ENCODE measurements at regions not wholly inside any gene's neighbourhood (a gene's known extent, or its start where the extent isn't known, plus 50 kb on each side); places are given as distances from the start of the nearest gene placed in this dataset.

- no peaks in the 10 kb centered on the region for H3K4me1 ChIP-seq
- WGBS, 2 donors (ENCODE audit: low coverage in 1 of 2), result 77 to 84% methylated on average over 3 of the region's 3 CpGs
- H3K4me3 ChIP-seq, result no peak overlapping the region
- in situ Hi-C loops (cut with MboI; ENCODE audit: low pct_ligation_motif_present in 1 of 4, low pct_unique_long_range_greater_than_20kb in 1 of 4, low sequenced_read_pairs in 3 of 4), result no loop called here
- no peaks in the 10 kb centered on the region for H3K27me3 ChIP-seq
- DNase-seq, result no peak
- intact Hi-C loops (cut with DNase I; ENCODE audit: low total_unique reads), result no loop called here
- TF ChIP-seq CTCF (IDR thresholded peaks at IDR 0.05), result no peak
- H3K9me3 ChIP-seq, result no peaks in the 10 kb centered on the region
- H3K27ac ChIP-seq, result no peak overlapping the region
- no peaks in the 10 kb centered on the region for H3K36me3 ChIP-seq
Measured at GRCh38 chr18:27423581-27423980, 238.5 kb upstream of the CHST9 start.

- Histone ChIP-seq H3K4me1 (no peaks in the 10 kb centered on the region), H3K36me3 (no peaks in the 10 kb centered on the region), H3K9me3 (no peaks in the 10 kb centered on the region), H3K4me3 (no peak overlapping the region), H3K27ac (no peak overlapping the region), H3K27me3 (no peaks in the 10 kb centered on the region)
- in situ Hi-C loops (cut with MboI; ENCODE audit: low pct_ligation_motif_present in 1 of 4, low pct_unique_long_range_greater_than_20kb in 1 of 4, low sequenced_read_pairs in 3 of 4) (no loop called here), intact Hi-C loops (cut with DNase I; ENCODE audit: low total_unique reads) (no loop called here)
- 57 to 87% methylated on average over 1 to 2 of the region's 2 CpGs for WGBS, 2 donors (ENCODE audit: low coverage in 1 of 2)
- no peak for TF ChIP-seq CTCF (IDR thresholded peaks at IDR 0.05)
- no peak for TF ChIP-seq POLR2AphosphoS5 (IDR thresholded peaks at IDR 0.05)
- TF ChIP-seq EP300 (IDR thresholded peaks at IDR 0.05; ENCODE audit: low read depth), result no peak
- no peak for TF ChIP-seq POLR2A (IDR thresholded peaks at IDR 0.05)
- DNase-seq, result no peak
Measured at GRCh38 chr18:27419646-27420045, 234.5 kb upstream of the CHST9 start.

- TF ChIP-seq CTCF (IDR thresholded peaks at IDR 0.05) (no peak), EP300 (IDR thresholded peaks at IDR 0.05; ENCODE audit: low read depth) (no peak), POLR2AphosphoS5 (IDR thresholded peaks at IDR 0.05) (no peak), POLR2A (IDR thresholded peaks at IDR 0.05) (no peak)
- Histone ChIP-seq H3K27ac (no peak overlapping the region), H3K9me3 (no peaks in the 10 kb centered on the region), H3K36me3 (no peaks in the 10 kb centered on the region), H3K4me3 (no peak overlapping the region), H3K4me1 (peaks cover 0 to 4% (median 0%) of the 10 kb centered on the region in 4 donors), H3K27me3 (no peaks in the 10 kb centered on the region)
- intact Hi-C loops (cut with DNase I; ENCODE audit: low total_unique reads), result no loop called here
- WGBS, 2 donors (ENCODE audit: low coverage in 1 of 2), result 44 to 58% methylated on average over 4 of the region's 4 CpGs
- in situ Hi-C loops (cut with MboI; ENCODE audit: low pct_ligation_motif_present in 1 of 4, low pct_unique_long_range_greater_than_20kb in 1 of 4, low sequenced_read_pairs in 3 of 4), result no loop called here
- DNase-seq, result no peak
Measured at GRCh38 chr18:27415495-27415894, 230.4 kb upstream of the CHST9 start.

- no peaks in the 10 kb centered on the region for H3K27me3 ChIP-seq
- H3K4me1 ChIP-seq, result peaks cover 0 to 4% (median 0%) of the 10 kb centered on the region in 4 donors
- no peaks in the 10 kb centered on the region for H3K9me3 ChIP-seq
- no peak overlapping the region for H3K4me3 ChIP-seq
- in situ Hi-C loops (cut with MboI; ENCODE audit: low pct_ligation_motif_present in 1 of 4, low pct_unique_long_range_greater_than_20kb in 1 of 4, low sequenced_read_pairs in 3 of 4) (no loop called here), intact Hi-C loops (cut with DNase I; ENCODE audit: low total_unique reads) (no loop called here)
- H3K27ac ChIP-seq, result no peak overlapping the region
- DNase-seq, result no peak
- TF ChIP-seq EP300 (IDR thresholded peaks at IDR 0.05; ENCODE audit: low read depth) (no peak), POLR2AphosphoS5 (IDR thresholded peaks at IDR 0.05) (no peak), POLR2A (IDR thresholded peaks at IDR 0.05) (no peak), CTCF (IDR thresholded peaks at IDR 0.05) (no peak)
- 57 to 63% methylated on average over 1 of the region's 1 CpG for WGBS, 2 donors (ENCODE audit: low coverage in 1 of 2)
- no peaks in the 10 kb centered on the region for H3K36me3 ChIP-seq
Measured at GRCh38 chr18:27414682-27415081, 229.6 kb upstream of the CHST9 start.
